GM12872 (cell line): ENCODE measurements at regions not wholly inside any gene's neighbourhood (a gene's known extent, or its start where the extent isn't known, plus 50 kb on each side); places are given as distances from the start of the nearest gene placed in this dataset.

Experiments used
- CTCF ChIP-seq: IDR thresholded peaks from 3 replicates; pipeline ENCODE4 v1.5.1; 2011; ENCODE audit warnings: low read depth, mild to moderate bottlenecking, low read length, moderate library complexity; ENCODE audit not compliant: insufficient read depth

DNA sequence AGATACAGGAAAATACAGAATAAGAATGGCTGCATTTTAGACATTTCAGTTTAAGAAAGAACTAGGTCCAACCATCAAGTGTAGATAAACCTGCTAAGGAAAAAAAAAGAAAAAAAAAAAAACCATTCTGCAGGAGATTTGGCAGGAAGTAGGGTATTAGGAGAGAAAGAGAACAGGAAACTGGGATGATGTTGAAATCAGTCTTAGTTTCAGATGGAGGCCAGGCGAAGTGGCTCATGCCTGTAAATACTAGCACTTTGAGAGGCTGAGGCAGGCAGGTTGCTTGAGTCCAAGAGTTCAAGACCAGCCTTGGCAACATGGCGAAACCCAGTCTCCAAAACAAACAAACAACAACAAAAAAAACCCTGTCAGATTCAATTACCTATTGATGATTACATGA lies 120.2 kb downstream of the RAB11FIP2 start:
- no peak for TF ChIP-seq CTCF

GRCh38 chr10:117927332-117927731 lies 119.4 kb downstream of the RAB11FIP2 start:
- TF ChIP-seq CTCF: no peak

DNA sequence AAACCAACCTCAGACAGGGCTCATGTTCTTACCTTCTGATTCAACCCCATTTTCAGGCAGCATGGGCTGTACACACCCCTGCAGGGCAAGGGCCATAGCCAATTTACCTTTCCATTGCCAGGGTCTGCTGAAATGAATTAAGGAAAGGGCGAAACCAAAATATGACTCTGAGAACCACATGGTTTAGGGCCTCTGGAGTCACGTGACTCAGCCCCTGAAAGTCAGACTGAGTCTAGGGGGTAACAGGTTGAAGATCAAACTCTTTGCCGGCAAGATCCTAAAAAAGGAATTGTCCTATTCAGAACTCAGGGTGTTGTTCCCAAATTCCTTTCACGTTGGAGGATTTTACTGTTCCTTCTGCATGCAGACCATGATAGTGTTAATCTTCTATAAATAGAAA lies 118.9 kb downstream of the RAB11FIP2 start:
- no peak for TF ChIP-seq CTCF

GRCh38 chr10:117928281-117928680 lies 118.5 kb downstream of the RAB11FIP2 start:
- no peak for TF ChIP-seq CTCF

- no peak for TF ChIP-seq CTCF
These were observed 118.0 kb downstream of the RAB11FIP2 start for GRCh38 chr10:117928741-117929140.

- TF ChIP-seq CTCF: no peak
These were observed 117.2 kb downstream of the RAB11FIP2 start for GRCh38 chr10:117929327-117930067.

DNA sequence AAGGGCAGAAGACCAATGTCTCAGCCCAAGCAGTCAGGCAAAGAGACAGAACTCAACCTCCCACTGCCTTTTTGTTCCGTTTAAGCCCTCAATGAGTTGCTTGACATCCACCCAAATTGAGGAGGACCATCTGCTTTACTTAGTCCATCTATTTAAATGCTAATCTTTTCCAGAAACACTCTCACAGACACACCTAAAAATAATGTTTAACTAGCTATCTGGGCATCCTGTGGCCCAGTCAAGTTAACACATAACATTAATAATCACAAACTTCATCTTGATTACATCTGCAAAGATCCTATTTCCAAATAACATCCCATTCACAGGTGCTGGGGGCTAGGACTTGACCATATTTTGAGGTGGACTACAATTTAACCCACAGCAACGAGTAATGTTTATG lies 115.7 kb downstream of the RAB11FIP2 start:
- TF ChIP-seq CTCF: no peak
